Stomach (tissue), 4 donors: ENCODE measurements at regions not wholly inside any gene's neighbourhood (a gene's known extent, or its start where the extent isn't known, plus 50 kb on each side); places are given as distances from the start of the nearest gene placed in this dataset.
"Not testable (repeated sequence)": the region's sequence is repeated elsewhere in the genome, so short reads cannot be mapped to it uniquely, and the experiment has no call there.

ENCODE experiments used
- POLR2A ChIP-seq, 4 donors: fragments of 450-650 bp; IDR thresholded peaks; one replicate each; pipeline ENCODE4 v1.6.1; 2016; ENCODE audit warnings: antibody characterized with exemption in 4 of 4, control low read depth in 2 of 4, mild to moderate bottlenecking in 1 of 4, moderate library complexity in 1 of 4
- TF ChIP-seq, protein P1 (sequence below), 7 experiments: fragments of 450-650 bp in 4 of 7; fragments of 200-600 bp in 3 of 7; sonication (generic) in 3 of 7; IDR thresholded peaks; one replicate each; pipeline ENCODE4 v1.5.1; 2016 to 2019; ENCODE audit warnings: antibody characterized with exemption in 7 of 7, control low read depth in 2 of 7, mild to moderate bottlenecking in 1 of 7

DNA sequence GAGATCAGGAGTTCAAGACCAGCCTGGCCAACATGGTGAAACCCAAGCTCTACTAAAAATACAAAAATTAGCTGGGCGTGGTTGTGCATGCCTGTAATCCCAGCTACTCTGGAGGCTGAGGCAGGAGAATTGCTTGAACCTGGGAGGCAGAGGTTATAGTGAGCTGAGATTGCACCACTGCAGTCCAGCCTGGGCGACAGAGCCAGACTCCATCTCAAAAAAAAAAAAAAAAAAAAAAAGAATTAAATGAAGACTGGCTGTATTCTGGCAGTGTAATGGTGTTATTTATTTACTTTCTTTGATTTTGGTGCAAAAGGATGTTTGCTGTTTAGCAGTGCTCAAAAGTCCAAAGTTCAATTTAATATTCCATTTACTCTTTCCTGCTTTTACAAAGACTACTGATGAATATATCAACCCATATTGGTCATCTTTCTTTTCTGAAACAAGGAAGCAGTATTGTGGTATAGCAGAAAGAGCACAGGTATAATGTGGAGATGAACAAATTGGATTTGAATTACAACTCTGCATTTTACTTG, 198.4 kb upstream of the AHR start:
- TF ChIP-seq, protein P1, sequence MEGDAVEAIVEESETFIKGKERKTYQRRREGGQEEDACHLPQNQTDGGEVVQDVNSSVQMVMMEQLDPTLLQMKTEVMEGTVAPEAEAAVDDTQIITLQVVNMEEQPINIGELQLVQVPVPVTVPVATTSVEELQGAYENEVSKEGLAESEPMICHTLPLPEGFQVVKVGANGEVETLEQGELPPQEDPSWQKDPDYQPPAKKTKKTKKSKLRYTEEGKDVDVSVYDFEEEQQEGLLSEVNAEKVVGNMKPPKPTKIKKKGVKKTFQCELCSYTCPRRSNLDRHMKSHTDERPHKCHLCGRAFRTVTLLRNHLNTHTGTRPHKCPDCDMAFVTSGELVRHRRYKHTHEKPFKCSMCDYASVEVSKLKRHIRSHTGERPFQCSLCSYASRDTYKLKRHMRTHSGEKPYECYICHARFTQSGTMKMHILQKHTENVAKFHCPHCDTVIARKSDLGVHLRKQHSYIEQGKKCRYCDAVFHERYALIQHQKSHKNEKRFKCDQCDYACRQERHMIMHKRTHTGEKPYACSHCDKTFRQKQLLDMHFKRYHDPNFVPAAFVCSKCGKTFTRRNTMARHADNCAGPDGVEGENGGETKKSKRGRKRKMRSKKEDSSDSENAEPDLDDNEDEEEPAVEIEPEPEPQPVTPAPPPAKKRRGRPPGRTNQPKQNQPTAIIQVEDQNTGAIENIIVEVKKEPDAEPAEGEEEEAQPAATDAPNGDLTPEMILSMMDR (IDR thresholded peaks at IDR 0.05) = not testable (repeated sequence)
- not testable (repeated sequence) for TF ChIP-seq POLR2A (IDR thresholded peaks at IDR 0.05)
